ENCODE measurements at regions not wholly inside any gene's neighbourhood (a gene's known extent, or its start where the extent isn't known, plus 50 kb on each side); places are given as distances from the start of the nearest gene placed in this dataset.

GRCh38 chr1:55539652-55540512 lies 324.7 kb upstream of the USP24 start:
- no peaks in the 10 kb centered on the region for H3K36me3 ChIP-seq (ENCODE audit: control insufficient read depth, insufficient read depth, low read length)
- H3K27ac ChIP-seq (ENCODE audit: insufficient read depth, low read length) = no peak overlapping the region
- H3K79me2 ChIP-seq (ENCODE audit: control insufficient read depth, insufficient read depth, low read length) = no peaks in the 10 kb centered on the region
- H3K9me3 ChIP-seq (ENCODE audit: control insufficient read depth, insufficient read depth, low read depth, low read length) = no peaks in the 10 kb centered on the region
- H2AFZ ChIP-seq (ENCODE audit: low read length) = no peak overlapping the region
- H3K9ac ChIP-seq (ENCODE audit: insufficient read depth, low read length) = no peak overlapping the region
- no peak overlapping the region for H3K4me2 ChIP-seq (ENCODE audit: extremely low read depth, insufficient read depth, low read length)
- H3K27me3 ChIP-seq (ENCODE audit: control insufficient read depth, insufficient read depth, low read length) = no peaks in the 10 kb centered on the region
- no peaks in the 10 kb centered on the region for H3K4me1 ChIP-seq (ENCODE audit: control insufficient read depth, extremely low read depth, insufficient read depth, low read length)
- no peaks in the 10 kb centered on the region for H4K20me1 ChIP-seq (ENCODE audit: control insufficient read depth, extremely low read depth, insufficient read depth, low read length)
- DNase-seq (ENCODE audit: low read depth in 2 of 2) = no peak
- H3K4me3 ChIP-seq (replicated peaks in 1 of 4; ENCODE audit: control extremely low read depth in 1 of 4, insufficient read depth in 1 of 4, low read depth in 3 of 4, low read length in 4 of 4) = no peak overlapping the region
- TF ChIP-seq EZH2 (IDR thresholded peaks at IDR 0.05; ENCODE audit: low read length, missing control alignments) = no peak
- TF ChIP-seq, protein P1, sequence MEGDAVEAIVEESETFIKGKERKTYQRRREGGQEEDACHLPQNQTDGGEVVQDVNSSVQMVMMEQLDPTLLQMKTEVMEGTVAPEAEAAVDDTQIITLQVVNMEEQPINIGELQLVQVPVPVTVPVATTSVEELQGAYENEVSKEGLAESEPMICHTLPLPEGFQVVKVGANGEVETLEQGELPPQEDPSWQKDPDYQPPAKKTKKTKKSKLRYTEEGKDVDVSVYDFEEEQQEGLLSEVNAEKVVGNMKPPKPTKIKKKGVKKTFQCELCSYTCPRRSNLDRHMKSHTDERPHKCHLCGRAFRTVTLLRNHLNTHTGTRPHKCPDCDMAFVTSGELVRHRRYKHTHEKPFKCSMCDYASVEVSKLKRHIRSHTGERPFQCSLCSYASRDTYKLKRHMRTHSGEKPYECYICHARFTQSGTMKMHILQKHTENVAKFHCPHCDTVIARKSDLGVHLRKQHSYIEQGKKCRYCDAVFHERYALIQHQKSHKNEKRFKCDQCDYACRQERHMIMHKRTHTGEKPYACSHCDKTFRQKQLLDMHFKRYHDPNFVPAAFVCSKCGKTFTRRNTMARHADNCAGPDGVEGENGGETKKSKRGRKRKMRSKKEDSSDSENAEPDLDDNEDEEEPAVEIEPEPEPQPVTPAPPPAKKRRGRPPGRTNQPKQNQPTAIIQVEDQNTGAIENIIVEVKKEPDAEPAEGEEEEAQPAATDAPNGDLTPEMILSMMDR (conservative IDR thresholded peaks at IDR 0.05 in 1 of 2, IDR thresholded peaks at IDR 0.05 in 1 of 2; ENCODE audit: low read depth in 1 of 2, low read length in 2 of 2) = no peak

DNA sequence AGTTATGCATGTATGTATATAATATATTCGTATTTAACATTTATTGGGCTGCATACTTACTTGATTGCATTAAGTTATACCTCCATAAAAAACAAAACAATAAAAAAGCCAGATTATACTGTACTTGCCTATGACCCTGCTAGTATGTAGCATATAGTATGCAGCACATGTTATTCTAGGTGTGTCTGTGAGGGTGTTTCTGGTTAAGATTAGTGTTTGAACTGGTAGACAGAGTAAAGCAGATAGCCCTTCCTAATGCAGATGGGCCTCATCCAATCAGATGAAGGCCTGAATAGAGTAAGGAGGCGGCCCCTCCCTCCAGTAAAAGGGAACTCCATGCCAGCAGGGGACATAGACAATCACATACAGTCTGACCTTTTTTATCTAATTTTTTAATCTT lies 323.3 kb upstream of the USP24 start:
- no peaks in the 10 kb centered on the region for H3K79me2 ChIP-seq (ENCODE audit: control insufficient read depth, insufficient read depth, low read length)
- H3K27me3 ChIP-seq (ENCODE audit: control insufficient read depth, insufficient read depth, low read length) = no peaks in the 10 kb centered on the region
- no peak overlapping the region for H3K27ac ChIP-seq (ENCODE audit: insufficient read depth, low read length)
- no peak overlapping the region for H3K4me2 ChIP-seq (ENCODE audit: extremely low read depth, insufficient read depth, low read length)
- DNase-seq (ENCODE audit: low read depth in 2 of 2) = no peak
- no peak overlapping the region for H3K4me3 ChIP-seq (replicated peaks in 1 of 4; ENCODE audit: control extremely low read depth in 1 of 4, insufficient read depth in 1 of 4, low read depth in 3 of 4, low read length in 4 of 4)
- H3K4me1 ChIP-seq (ENCODE audit: control insufficient read depth, extremely low read depth, insufficient read depth, low read length) = no peaks in the 10 kb centered on the region
- H2AFZ ChIP-seq (ENCODE audit: low read length) = no peak overlapping the region
- TF ChIP-seq, protein P1 (conservative IDR thresholded peaks at IDR 0.05 in 1 of 2, IDR thresholded peaks at IDR 0.05 in 1 of 2; ENCODE audit: low read depth in 1 of 2, low read length in 2 of 2) = no peak
- TF ChIP-seq EZH2 (IDR thresholded peaks at IDR 0.05; ENCODE audit: low read length, missing control alignments) = no peak
- no peaks in the 10 kb centered on the region for H4K20me1 ChIP-seq (ENCODE audit: control insufficient read depth, extremely low read depth, insufficient read depth, low read length)
- H3K9me3 ChIP-seq (ENCODE audit: control insufficient read depth, insufficient read depth, low read depth, low read length) = no peaks in the 10 kb centered on the region
- no peak overlapping the region for H3K9ac ChIP-seq (ENCODE audit: insufficient read depth, low read length)
- no peaks in the 10 kb centered on the region for H3K36me3 ChIP-seq (ENCODE audit: control insufficient read depth, insufficient read depth, low read length)

DNA sequence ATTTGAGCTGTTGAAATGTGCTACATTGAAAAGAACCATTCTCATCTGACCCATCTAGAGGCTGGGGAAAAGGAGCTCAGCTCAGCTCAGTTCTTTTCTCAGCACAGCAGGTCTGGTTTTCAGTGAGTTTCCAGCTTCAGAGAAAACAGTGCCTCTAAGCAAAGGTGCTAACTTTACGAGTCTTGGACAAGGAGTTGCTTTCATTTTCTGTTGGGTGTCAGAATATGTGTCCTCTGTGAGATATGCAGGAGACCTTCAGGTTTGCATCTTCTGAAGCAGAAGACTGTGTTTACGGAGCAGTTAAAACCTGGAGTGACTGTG lies 321.3 kb upstream of the USP24 start:
- H3K36me3 ChIP-seq (ENCODE audit: control insufficient read depth, insufficient read depth, low read length) = no peaks in the 10 kb centered on the region
- H2AFZ ChIP-seq (ENCODE audit: low read length) = peak overlapping the region; percentile 3
- no peaks in the 10 kb centered on the region for H3K27me3 ChIP-seq (ENCODE audit: control insufficient read depth, insufficient read depth, low read length)
- no peaks in the 10 kb centered on the region for H3K9me3 ChIP-seq (ENCODE audit: control insufficient read depth, insufficient read depth, low read depth, low read length)
- H4K20me1 ChIP-seq (ENCODE audit: control insufficient read depth, extremely low read depth, insufficient read depth, low read length) = no peaks in the 10 kb centered on the region
- no peak overlapping the region for H3K4me3 ChIP-seq (replicated peaks in 1 of 4; ENCODE audit: control extremely low read depth in 1 of 4, insufficient read depth in 1 of 4, low read depth in 3 of 4, low read length in 4 of 4)
- TF ChIP-seq, protein P1 (conservative IDR thresholded peaks at IDR 0.05 in 1 of 2, IDR thresholded peaks at IDR 0.05 in 1 of 2; ENCODE audit: low read depth in 1 of 2, low read length in 2 of 2) = no peak
- TF ChIP-seq EZH2 (IDR thresholded peaks at IDR 0.05; ENCODE audit: low read length, missing control alignments) = no peak
- peak overlapping the region; percentile 29 for H3K4me2 ChIP-seq (ENCODE audit: extremely low read depth, insufficient read depth, low read length)
- DNase-seq (ENCODE audit: low read depth in 2 of 2) = no peak
- no peak overlapping the region for H3K9ac ChIP-seq (ENCODE audit: insufficient read depth, low read length)
- no peaks in the 10 kb centered on the region for H3K79me2 ChIP-seq (ENCODE audit: control insufficient read depth, insufficient read depth, low read length)
- H3K27ac ChIP-seq (ENCODE audit: insufficient read depth, low read length) = no peak overlapping the region
- no peaks in the 10 kb centered on the region for H3K4me1 ChIP-seq (ENCODE audit: control insufficient read depth, extremely low read depth, insufficient read depth, low read length)
